Fibroblast of lung (primary cell): ENCODE measurements at regions not wholly inside any gene's neighbourhood (a gene's known extent, or its start where the extent isn't known, plus 50 kb on each side); places are given as distances from the start of the nearest gene placed in this dataset.

ENCODE experiments used
- DNase-seq, 2 donors: peaks; one replicate each; pipeline versions ENCODE4 v3.0.0 to v3.0.0-alpha.2; 2010; ENCODE audit warnings: low read depth in 2 of 2
- H2AFZ ChIP-seq: 2 replicates; pipeline ENCODE4 v1.5.1; 2012; ENCODE audit warnings: low read length, control low read depth, inconsistent platforms
- H3K27ac ChIP-seq: 2 replicates; pipeline ENCODE4 v1.5.1; 2011; ENCODE audit warnings: low read length, control low read depth; ENCODE audit not compliant: insufficient read depth
- H3K27me3 ChIP-seq: 2 replicates; pipeline ENCODE4 v1.5.1; 2011; ENCODE audit warnings: mild to moderate bottlenecking, low read length; ENCODE audit not compliant: control insufficient read depth, insufficient read depth
- H3K36me3 ChIP-seq: 2 replicates; pipeline ENCODE4 v1.5.1; 2011; ENCODE audit warnings: low read length; ENCODE audit not compliant: control insufficient read depth, insufficient read depth
- H3K4me1 ChIP-seq: 2 replicates; pipeline ENCODE4 v1.5.1; 2011; ENCODE audit warnings: low read length; ENCODE audit not compliant: control insufficient read depth, insufficient read depth; ENCODE audit errors: extremely low read depth
- H3K4me2 ChIP-seq: 2 replicates; pipeline ENCODE4 v1.5.1; 2011; ENCODE audit warnings: low read length, control low read depth; ENCODE audit not compliant: insufficient read depth; ENCODE audit errors: extremely low read depth
- H3K4me3 ChIP-seq, 4 experiments: fragments of 200-600 bp in 1 of 4; sonication (generic) in 1 of 4; replicated peaks in 1 of 4; 2 replicates each; pipeline ENCODE4 v1.5.1; 2011 to 2016; ENCODE audit warnings: low read length in 4 of 4, low read depth in 3 of 4, mild to moderate bottlenecking in 3 of 4, control low read depth in 2 of 4, inconsistent platforms in 1 of 4, mixed read lengths in 1 of 4; ENCODE audit not compliant: insufficient read depth in 1 of 4; ENCODE audit errors: control extremely low read depth in 1 of 4
- H3K79me2 ChIP-seq: 2 replicates; pipeline ENCODE4 v1.5.1; 2012; ENCODE audit warnings: mild to moderate bottlenecking, low read length, inconsistent platforms; ENCODE audit not compliant: control insufficient read depth, insufficient read depth
- H3K9ac ChIP-seq: 2 replicates; pipeline ENCODE4 v1.5.1; 2011; ENCODE audit warnings: mild to moderate bottlenecking, low read length, control low read depth; ENCODE audit not compliant: insufficient read depth
- H3K9me3 ChIP-seq: 2 replicates; pipeline ENCODE4 v1.5.1; 2012; ENCODE audit warnings: low read depth, low read length; ENCODE audit not compliant: control insufficient read depth, insufficient read depth
- H4K20me1 ChIP-seq: 2 replicates; pipeline ENCODE4 v1.5.1; 2011; ENCODE audit warnings: low read length; ENCODE audit not compliant: control insufficient read depth, insufficient read depth; ENCODE audit errors: extremely low read depth
- CTCF ChIP-seq, 2 donors: IDR thresholded peaks in 1 of 2; conservative IDR thresholded peaks in 1 of 2; 1 replicate in 1 of 2; 2 replicates in 1 of 2; pipeline ENCODE4 v1.5.1; 2011 to 2012; ENCODE audit warnings: low read length in 2 of 2, control low read depth in 1 of 2, inconsistent platforms in 1 of 2, low read depth in 1 of 2, mild to moderate bottlenecking in 1 of 2
- EZH2 ChIP-seq: IDR thresholded peaks from 2 replicates; pipeline ENCODE4 v1.5.1; 2012; ENCODE audit warnings: low read length, control low read depth, mild to moderate bottlenecking; ENCODE audit errors: missing control alignments

GRCh38 chr7:153423210-153423590 lies 629.0 kb upstream of the DPP6 start:
- no peak overlapping the region for H3K9ac ChIP-seq
- H3K4me1 ChIP-seq: no peaks in the 10 kb centered on the region
- H3K79me2 ChIP-seq: no peaks in the 10 kb centered on the region
- no peak overlapping the region for H3K27ac ChIP-seq
- no peaks in the 10 kb centered on the region for H3K27me3 ChIP-seq
- no peak overlapping the region for H3K4me3 ChIP-seq
- no peaks in the 10 kb centered on the region for H4K20me1 ChIP-seq
- no peak overlapping the region for H2AFZ ChIP-seq
- TF ChIP-seq CTCF (conservative IDR thresholded peaks at IDR 0.05 in 1 of 2, IDR thresholded peaks at IDR 0.05 in 1 of 2; ENCODE audit: low read depth in 1 of 2, low read length in 2 of 2) (no peak), EZH2 (no peak)
- DNase-seq: no peak
- no peak overlapping the region for H3K4me2 ChIP-seq
- H3K9me3 ChIP-seq: no peaks in the 10 kb centered on the region
- H3K36me3 ChIP-seq: no peaks in the 10 kb centered on the region

GRCh38 chr7:153430931-153431330 lies 621.3 kb upstream of the DPP6 start:
- no peaks in the 10 kb centered on the region for H3K27me3 ChIP-seq
- no peaks in the 10 kb centered on the region for H3K9me3 ChIP-seq
- H3K4me2 ChIP-seq: no peak overlapping the region
- no peak for TF ChIP-seq EZH2
- TF ChIP-seq CTCF (conservative IDR thresholded peaks at IDR 0.05 in 1 of 2, IDR thresholded peaks at IDR 0.05 in 1 of 2; ENCODE audit: low read depth in 1 of 2, low read length in 2 of 2): no peak
- H3K4me3 ChIP-seq: no peak overlapping the region
- H3K27ac ChIP-seq: no peak overlapping the region
- no peaks in the 10 kb centered on the region for H3K4me1 ChIP-seq
- H2AFZ ChIP-seq: no peak overlapping the region
- H4K20me1 ChIP-seq: no peaks in the 10 kb centered on the region
- no peaks in the 10 kb centered on the region for H3K36me3 ChIP-seq
- DNase-seq: no peak
- H3K79me2 ChIP-seq: no peaks in the 10 kb centered on the region
- H3K9ac ChIP-seq: no peak overlapping the region

- Histone ChIP-seq H3K9me3 (no peaks in the 10 kb centered on the region), H3K4me1 (no peaks in the 10 kb centered on the region), H3K36me3 (no peaks in the 10 kb centered on the region), H3K4me2 (no peak overlapping the region), H4K20me1 (no peaks in the 10 kb centered on the region), H3K27ac (no peak overlapping the region), H3K79me2 (no peaks in the 10 kb centered on the region), H3K27me3 (no peaks in the 10 kb centered on the region), H3K4me3 (no peak overlapping the region), H3K9ac (no peak overlapping the region), H2AFZ (no peak overlapping the region)
- TF ChIP-seq EZH2 (no peak), CTCF (conservative IDR thresholded peaks at IDR 0.05 in 1 of 2, IDR thresholded peaks at IDR 0.05 in 1 of 2; ENCODE audit: low read depth in 1 of 2, low read length in 2 of 2) (no peak)
- no peak for DNase-seq
These were observed 620.1 kb upstream of the DPP6 start for GRCh38 chr7:153432063-153432462.
